GM13976 (cell line): ENCODE measurements at regions not wholly inside any gene's neighbourhood (a gene's known extent, or its start where the extent isn't known, plus 50 kb on each side); places are given as distances from the start of the nearest gene placed in this dataset.

ENCODE experiments used
- DNase-seq: peaks from one replicate; pipeline ENCODE4 v3.0.0; 2012; ENCODE audit warnings: low spot score
- in situ Hi-C: fragments of 300-500 bp; cut with MboI; formaldehyde crosslinking; loops from one replicate; pipeline ENCODE4 v1.12.0; 2022; ENCODE audit warnings: low sequenced_read_pairs, mixed read lengths, inconsistent platforms; ENCODE audit not compliant: unreplicated experiment
- TF ChIP-seq, protein P1 (sequence below): IDR thresholded peaks from 2 replicates; pipeline ENCODE4 v1.5.1; 2012; ENCODE audit warnings: borderline replicate concordance, mild to moderate bottlenecking; ENCODE audit not compliant: insufficient read depth; ENCODE audit errors: extremely low read depth, missing control alignments, control extremely low read depth

DNA sequence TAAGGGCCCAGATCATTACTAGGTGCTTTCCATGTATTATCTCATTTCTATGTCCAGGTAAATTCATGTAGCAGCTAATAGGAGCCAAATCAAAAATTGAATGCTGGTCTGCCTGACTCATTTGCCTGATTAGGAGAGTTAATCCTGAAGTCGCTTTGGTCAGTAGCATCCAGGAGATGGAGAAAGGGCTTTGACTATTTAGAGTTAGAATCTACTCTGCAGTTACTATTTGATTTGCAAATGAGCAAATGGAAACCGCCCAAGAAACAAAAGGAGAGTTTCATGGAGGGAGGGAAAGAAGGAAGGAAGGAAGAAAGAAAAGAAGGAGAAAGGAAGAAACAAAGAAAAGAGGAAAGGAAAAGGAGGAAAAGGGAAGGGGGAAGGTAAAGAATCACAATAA is 539.6 kb upstream of the MMS22L start:
- in situ Hi-C loops = no loop called here
- no peak for DNase-seq
- TF ChIP-seq, protein P1, sequence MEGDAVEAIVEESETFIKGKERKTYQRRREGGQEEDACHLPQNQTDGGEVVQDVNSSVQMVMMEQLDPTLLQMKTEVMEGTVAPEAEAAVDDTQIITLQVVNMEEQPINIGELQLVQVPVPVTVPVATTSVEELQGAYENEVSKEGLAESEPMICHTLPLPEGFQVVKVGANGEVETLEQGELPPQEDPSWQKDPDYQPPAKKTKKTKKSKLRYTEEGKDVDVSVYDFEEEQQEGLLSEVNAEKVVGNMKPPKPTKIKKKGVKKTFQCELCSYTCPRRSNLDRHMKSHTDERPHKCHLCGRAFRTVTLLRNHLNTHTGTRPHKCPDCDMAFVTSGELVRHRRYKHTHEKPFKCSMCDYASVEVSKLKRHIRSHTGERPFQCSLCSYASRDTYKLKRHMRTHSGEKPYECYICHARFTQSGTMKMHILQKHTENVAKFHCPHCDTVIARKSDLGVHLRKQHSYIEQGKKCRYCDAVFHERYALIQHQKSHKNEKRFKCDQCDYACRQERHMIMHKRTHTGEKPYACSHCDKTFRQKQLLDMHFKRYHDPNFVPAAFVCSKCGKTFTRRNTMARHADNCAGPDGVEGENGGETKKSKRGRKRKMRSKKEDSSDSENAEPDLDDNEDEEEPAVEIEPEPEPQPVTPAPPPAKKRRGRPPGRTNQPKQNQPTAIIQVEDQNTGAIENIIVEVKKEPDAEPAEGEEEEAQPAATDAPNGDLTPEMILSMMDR = no peak

DNA sequence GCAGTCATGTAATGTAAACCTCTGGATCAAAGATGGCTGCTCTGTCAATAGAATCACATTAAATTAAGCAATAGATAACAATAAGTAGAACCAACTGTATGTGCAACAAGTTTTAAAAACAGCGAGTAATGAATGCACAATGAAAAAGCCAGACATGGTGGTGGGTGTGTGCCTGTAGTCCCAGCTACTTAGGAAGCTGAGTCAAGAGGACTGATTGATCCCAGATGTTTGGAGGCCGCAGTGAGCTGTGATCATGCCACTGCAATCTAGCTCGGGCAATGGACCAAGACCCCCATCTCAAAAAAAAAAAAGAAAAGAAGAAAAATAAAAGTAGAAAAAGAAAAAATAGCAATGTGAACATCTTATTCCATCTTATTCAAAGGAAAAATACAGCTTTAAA is 558.7 kb upstream of the MMS22L start:
- no peak for DNase-seq
- in situ Hi-C loops = no loop called here
- TF ChIP-seq, protein P1 = no peak

DNA sequence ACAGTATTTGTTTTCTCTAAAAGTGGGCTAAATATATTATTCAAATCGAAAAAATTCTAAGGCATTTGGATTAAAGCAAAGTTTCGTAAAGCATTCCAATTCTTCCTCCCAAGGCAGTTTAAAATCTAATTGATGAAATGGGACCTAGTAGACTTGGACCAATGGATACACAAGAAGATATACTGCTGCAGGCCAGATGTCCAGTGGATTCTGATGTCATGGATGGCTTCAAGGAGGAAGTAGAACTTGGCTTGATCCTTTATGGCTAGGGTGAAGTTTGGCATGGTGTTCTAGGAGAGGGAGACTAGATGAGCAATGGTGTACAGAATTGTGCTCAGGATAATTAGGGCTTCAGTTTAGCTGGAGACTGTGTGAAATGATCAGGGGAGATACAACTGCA is 559.5 kb upstream of the MMS22L start:
- in situ Hi-C loops = no loop called here
- no peak for DNase-seq
- TF ChIP-seq, protein P1 = no peak

DNA sequence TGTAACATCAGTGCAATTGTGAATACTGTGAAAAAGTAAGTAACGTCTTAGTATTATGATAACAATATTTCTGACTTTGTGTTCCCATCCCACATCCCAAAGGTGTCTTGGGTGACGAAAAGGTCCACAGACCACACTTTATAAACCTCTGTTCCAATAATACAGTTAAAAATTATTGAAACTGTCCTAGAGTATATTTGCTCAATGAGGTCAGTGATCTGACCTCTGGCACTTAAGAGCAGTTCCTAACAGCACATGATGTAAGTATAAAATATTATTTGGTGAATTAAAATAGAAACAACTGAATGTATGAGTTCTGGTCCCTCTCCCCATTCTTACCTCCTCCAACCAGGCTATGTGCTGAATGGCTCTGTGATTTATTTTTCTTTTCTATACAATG is 566.4 kb upstream of the MMS22L start:
- in situ Hi-C loops = no loop called here
- DNase-seq = no peak
- TF ChIP-seq, protein P1 = no peak

DNA sequence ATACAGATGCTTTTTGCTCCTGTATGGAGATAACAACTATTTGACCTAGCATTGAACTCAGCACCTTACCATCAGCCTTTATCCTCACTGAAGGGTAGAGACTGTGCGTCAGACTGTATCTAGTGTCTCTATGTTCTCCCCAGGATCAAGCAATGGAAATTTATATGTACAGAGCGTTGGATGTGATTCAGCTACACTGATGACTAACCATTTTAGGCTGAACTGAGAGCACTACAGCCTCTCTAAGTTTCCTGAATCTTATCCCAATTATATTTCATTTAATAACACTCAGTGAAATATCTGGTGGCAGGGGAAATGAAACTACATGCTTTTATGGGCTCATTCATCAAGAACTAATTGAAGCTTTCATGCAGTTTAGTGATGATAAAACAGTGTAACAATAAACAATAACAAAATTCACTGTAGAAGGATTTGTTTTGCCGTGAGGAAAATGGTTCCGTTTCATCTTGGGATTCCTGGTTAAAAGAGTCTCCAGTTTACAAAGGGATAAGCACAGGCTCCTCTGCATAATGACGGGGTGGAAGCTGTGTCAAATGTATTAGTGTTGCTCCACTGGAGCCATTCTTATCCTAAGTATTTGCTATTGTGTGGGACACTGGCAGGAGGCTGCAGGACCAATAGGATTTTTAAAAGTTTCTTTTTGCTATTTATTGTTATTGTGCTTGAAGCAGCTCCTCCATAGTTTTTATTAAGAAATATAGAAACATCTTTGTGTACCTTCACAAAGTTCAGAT is 567.6 kb upstream of the MMS22L start:
- in situ Hi-C loops = no loop called here
- TF ChIP-seq, protein P1 = no peak
- no peak for DNase-seq

DNA sequence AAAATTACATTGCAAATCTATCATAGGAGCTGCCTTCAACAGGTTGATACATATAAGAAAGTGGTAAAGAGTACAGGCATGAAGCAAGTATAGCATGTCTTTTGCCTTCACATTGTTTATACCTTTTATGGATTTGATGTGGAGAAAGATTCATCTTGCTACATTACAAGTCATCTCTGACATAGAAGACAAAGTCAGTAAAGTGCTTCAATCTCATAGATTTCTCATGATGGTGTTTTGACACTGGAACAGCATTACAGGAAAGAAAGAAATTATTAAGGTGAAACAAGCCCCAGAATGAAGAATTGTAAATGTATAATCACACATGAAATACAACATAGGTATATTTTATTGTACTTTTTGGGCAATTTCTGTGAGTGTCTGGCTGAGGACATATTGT is 580.7 kb upstream of the MMS22L start:
- DNase-seq = no peak
- TF ChIP-seq, protein P1 = no peak
- in situ Hi-C loops = no loop called here

DNA sequence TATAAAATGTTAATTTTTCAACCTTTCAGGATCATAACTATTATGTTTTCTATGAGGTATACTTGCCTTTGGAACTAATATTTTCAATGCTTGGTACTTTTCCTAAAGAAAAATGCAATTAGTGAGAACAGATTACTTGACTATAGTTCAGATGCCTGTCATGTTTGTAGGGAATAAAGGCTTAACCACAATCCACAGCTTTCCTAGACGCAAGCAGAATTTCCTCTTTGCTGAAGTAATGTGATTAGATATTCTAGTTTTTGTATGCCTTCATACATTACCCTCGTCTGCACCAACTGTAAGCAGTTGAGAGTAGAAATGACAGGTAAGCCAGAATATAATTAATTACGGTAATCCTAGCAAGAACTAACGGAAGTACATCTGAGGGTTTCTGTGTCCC is 581.4 kb upstream of the MMS22L start:
- no peak for DNase-seq
- TF ChIP-seq, protein P1 = no peak
- in situ Hi-C loops = no loop called here
